NCI-H226 (cell line): ENCODE measurements at regions not wholly inside any gene's neighbourhood (a gene's known extent, or its start where the extent isn't known, plus 50 kb on each side); places are given as distances from the start of the nearest gene placed in this dataset.

ENCODE experiments used
- DNase-seq: peaks from one replicate; pipeline ENCODE4 v3.0.0-alpha.2; 2015

DNA sequence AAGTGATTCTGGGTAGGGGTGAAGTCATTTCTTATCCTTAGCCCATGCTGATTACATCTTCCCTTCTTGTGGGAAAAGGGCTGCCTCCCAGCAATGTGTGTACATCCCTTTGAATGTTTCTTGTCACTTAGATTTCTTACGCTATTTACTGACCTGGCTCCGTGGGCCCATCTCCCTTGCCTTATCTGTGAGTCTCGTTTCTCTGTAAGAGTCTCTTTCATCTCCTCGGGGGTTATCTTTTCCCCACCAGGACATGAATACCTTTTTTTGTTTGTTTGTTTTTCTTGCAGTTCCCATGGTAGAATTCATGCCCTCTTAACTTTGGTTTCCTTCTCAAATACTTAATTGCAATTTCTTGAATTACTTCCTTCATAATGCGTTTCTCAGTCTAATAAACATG is 107.7 kb downstream of the BAMBI start:
- no peak for DNase-seq

DNA sequence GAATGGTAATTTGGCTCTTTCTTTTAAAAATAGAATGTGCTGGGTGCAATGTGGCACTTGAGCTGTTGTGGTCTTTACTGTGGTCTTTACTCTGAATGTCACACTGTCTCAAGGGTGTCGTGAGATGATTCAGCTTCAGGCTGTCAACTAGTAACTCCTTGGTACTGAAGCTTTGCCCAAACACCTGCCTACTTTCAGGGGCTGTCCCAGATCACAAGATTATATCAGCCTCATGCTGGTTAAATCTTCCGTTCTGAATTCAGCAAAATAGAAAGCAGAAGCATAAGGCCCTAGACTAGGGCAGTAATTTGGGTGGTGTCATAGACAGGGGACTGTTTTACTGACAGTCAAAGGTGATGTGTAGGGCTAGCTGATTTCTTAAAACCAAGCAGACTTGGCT is 110.9 kb downstream of the BAMBI start:
- DNase-seq = no peak

DNA sequence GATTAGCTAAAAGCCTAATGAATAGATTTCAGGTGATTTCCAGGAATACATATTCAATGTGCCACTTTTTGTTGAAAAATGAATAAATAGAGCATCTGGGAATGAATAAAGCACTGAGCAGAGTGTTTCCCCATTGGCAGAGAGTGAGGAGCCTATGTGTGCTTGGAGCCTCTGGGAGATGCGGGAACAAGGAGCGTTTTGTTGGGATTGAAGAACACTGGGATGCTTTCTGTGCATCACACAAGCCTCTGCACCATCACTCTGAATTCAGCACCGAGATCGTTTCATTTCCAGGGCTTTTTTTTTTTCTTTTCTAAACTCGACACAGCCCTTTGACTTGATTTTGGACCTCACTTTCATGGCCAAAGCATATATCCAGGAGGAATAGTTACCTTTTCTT is 111.4 kb downstream of the BAMBI start:
- no peak for DNase-seq

DNA sequence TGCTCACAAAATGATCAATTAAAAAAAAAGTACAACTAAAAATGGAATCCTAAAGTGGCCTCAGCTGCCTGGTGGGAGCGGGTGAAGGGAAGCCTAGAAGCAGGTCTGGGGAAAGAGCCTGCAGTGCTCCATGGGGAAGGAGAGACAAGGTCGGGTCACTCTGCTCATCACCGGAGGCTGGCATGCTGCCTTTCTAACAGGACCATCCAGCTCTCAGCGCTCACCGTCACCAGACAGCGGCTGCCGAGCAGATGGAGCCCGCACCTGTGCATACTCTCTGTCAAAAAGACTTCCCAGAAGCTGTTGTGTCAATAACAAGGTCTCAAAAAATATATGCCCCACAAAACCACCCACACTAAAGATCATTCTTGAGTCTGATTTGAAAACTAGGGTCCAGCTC is 112.8 kb downstream of the BAMBI start:
- DNase-seq = no peak

DNA sequence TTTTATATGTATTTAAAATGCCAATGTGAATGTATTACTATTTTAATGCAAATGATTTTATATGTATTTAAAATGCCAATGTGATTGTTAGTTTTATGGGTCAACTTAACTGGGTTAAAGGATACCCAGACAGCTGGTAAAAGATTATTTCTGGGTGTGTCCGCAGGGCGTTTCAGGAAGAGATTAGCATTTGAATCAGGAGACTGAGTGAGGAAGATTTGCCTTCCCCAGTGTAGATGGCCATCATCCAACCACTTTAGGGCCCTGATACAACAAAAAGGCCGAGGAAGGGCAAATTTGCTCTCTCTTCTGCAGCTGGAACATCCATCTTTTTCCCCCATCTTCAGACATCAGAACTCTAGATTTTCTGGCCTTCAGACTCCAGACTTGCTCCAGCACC is 116.2 kb downstream of the BAMBI start:
- no peak for DNase-seq

- DNase-seq = no peak
Measured at GRCh38 chr10:28794986-28795385, 117.7 kb downstream of the BAMBI start.

DNA sequence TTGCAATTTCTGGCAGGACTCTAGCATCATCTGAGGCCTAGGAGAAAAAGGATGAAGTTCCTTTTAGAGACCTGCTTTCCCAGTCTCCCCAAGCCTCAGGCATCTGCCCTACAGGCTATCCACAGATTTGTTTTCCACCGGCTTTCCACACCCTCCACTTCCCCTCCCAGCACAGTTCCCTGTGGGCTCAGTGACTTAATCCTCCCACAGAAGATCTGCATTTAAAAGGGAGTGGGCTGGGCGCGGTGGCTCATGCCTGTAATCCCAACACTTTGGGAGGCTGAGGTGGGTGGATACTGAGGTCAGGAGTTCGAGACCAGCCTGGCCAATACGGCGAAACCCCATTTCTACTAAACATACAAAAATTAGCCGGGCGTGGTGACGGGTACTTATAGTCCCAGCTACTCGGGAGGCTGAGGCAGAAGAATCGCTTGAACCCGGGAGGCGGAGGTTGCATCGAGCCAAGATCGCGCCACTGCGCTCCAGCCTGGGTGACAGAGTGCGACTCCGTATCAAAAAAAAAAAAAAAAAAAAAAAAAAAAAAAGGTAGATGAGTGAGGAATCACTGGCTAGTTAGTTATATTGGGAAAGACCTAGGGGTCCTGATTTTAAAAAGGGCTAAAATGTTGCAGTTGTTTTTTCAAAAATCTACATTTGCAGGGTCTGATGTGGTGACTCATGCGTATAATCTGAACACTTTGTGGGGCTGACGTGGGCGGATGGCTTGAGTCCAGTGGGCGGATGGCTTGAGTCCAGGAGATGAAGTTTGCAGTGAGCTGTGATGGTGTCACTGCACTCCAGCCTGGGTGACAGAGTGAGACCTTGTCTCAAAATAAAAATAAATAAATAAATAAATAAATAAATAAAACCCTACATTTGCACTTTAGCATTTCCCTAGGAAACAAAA is 119.5 kb downstream of the BAMBI start:
- peak; percentile 26 for DNase-seq

- DNase-seq = no peak
Measured at GRCh38 chr10:28797904-28798371, 120.6 kb downstream of the BAMBI start.

DNA sequence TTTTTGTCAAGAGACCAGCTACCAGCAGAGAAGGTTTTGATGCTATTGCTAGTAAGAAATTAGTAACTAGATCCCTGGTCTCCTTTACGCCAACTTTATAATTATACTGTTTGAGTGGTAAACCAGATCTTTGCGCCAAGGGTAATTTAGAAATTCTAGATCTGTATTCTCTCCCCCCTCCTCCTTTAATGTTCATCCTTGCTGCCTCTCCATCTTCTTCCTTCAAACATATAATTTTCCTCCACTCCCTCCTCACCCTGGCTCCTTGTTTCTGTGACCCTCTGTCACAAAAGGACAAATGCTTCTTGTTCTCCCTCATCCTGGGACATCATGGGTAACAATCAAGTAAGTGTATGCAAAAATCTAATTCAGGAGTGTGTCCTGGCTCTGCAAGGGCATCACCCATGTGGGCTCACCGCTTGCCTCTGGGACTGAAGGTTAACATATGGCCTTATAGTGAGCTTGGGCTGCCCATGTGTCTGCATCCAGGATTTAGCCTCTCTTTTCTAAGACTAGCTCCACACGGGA is 121.2 kb downstream of the BAMBI start:
- no peak for DNase-seq

- no peak for DNase-seq
Measured at GRCh38 chr10:28798964-28799363, 121.6 kb downstream of the BAMBI start.

DNA sequence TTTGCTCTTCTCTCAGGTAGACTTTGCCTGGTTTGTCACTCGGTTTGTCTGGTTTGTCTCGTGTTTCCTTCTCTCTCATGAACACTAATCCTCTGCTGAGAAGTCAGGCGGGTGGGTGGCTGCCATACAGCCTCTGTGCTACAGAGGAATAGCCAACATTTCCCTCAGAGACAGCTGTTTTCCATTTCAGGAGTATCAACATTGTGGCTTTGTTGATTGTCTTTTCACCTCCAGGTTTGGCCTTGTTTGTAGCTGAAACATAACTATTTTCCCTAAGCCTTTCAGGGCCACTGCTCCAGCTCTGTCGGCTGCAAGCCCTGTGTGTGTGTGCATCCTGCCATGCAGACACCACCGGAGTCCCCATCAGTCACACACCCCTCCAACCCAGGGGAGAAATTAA is 122.8 kb downstream of the BAMBI start:
- DNase-seq = no peak

DNA sequence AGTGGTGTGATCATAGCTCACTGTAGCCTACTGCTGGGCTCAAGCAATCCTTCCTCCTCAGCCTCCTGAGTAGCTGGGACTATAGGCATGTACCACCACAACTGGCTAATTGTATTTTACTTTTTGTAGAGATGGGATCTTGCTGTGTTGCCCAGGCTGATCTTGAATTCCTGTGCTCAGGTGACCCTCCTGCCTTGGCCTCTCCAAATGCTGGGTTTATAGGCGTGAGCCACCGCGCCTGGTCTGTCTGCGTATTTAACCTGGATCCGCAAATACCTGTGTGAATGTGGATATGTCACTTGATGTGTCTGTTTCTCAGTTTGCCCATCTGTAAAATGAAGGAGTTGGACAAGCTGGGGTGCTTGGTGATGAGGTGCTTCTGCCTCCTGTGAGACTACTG is 123.9 kb downstream of the BAMBI start:
- DNase-seq = no peak

GRCh38 chr10:28801869-28802268 is 124.5 kb downstream of the BAMBI start:
- no peak for DNase-seq

DNA sequence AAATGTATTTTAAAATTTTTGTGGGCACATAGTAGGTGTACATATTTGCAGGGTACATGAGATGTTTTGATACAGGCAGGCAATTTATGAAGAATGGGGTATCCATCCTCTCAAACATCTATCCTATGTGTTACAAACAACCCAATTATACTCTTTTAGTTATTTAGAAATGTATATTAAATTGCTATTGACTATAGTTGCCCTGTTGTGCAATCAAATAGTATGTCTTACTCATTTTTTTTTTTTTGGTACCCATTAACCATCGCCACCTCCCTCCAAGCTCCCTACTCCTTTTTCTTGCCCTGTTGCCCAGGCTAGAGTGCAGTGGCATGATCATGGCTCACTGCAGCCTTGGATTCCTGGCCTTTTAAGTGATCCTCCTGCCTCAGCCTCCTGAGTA is 128.1 kb downstream of the BAMBI start:
- DNase-seq = no peak

GRCh38 chr10:28806488-28806941 is 129.2 kb downstream of the BAMBI start:
- no peak for DNase-seq

- no peak for DNase-seq
Measured at GRCh38 chr10:28806951-28807759, 129.8 kb downstream of the BAMBI start.

- no peak for DNase-seq
Measured at GRCh38 chr10:28807760-28808613, 130.7 kb downstream of the BAMBI start.

GRCh38 chr10:28808693-28809092 is 131.4 kb downstream of the BAMBI start:
- no peak for DNase-seq

- no peak for DNase-seq
Measured at GRCh38 chr10:28810057-28810870, 132.9 kb downstream of the BAMBI start.

- no peak for DNase-seq
Measured at GRCh38 chr10:28811639-28812349, 134.5 kb downstream of the BAMBI start.
